SH-SY5Y (cell line): ENCODE measurements at regions not wholly inside any gene's neighbourhood (a gene's known extent, or its start where the extent isn't known, plus 50 kb on each side); places are given as distances from the start of the nearest gene placed in this dataset.

Source experiments
- GATA2 ChIP-seq: IDR thresholded peaks from 2 replicates; pipeline ENCODE4 v1.6.1; 2011; ENCODE audit warnings: mild to moderate bottlenecking, low read depth, low read length
- GATA3 ChIP-seq: IDR thresholded peaks from 2 replicates; pipeline ENCODE4 v1.6.1; 2011; ENCODE audit warnings: low read depth, mild to moderate bottlenecking, low read length, moderate library complexity

GRCh38 chrX:39331082-39331704, 529.9 kb downstream of the MID1IP1 start:
- TF ChIP-seq GATA2 = no peak
- TF ChIP-seq GATA3 = no peak

GRCh38 chrX:39333451-39333850, 532.2 kb downstream of the MID1IP1 start:
- TF ChIP-seq GATA2 (no peak), GATA3 (no peak)

- TF ChIP-seq GATA2 (no peak), GATA3 (no peak)
These were observed 534.4 kb downstream of the MID1IP1 start for GRCh38 chrX:39335513-39336235.

GRCh38 chrX:39336671-39337311, 535.5 kb downstream of the MID1IP1 start:
- TF ChIP-seq GATA3 (no peak), GATA2 (no peak)

GRCh38 chrX:39337451-39337850, 536.2 kb downstream of the MID1IP1 start:
- no peak for TF ChIP-seq GATA3

- TF ChIP-seq GATA3 (no peak), GATA2 (no peak)
These were observed 537.3 kb downstream of the MID1IP1 start for GRCh38 chrX:39338583-39338982.

GRCh38 chrX:39356119-39356807, 555.0 kb downstream of the MID1IP1 start:
- TF ChIP-seq GATA2 (no peak), GATA3 (no peak)

- TF ChIP-seq GATA2 = no peak
- no peak for TF ChIP-seq GATA3
These were observed 558.8 kb downstream of the MID1IP1 start for GRCh38 chrX:39360101-39360500.

GRCh38 chrX:39361736-39362135, 560.5 kb downstream of the MID1IP1 start:
- TF ChIP-seq GATA3 (no peak), GATA2 (no peak)

- TF ChIP-seq GATA2 (no peak), GATA3 (no peak)
These were observed 566.2 kb downstream of the MID1IP1 start for GRCh38 chrX:39367416-39367815.

- TF ChIP-seq GATA3 = no peak
- TF ChIP-seq GATA2 = no peak
These were observed 570.9 kb downstream of the MID1IP1 start for GRCh38 chrX:39372115-39372514.

GRCh38 chrX:39377157-39377556, 575.9 kb downstream of the MID1IP1 start:
- no peak for TF ChIP-seq GATA3
- TF ChIP-seq GATA2 = no peak

- no peak for TF ChIP-seq GATA2
- TF ChIP-seq GATA3 = no peak
These were observed 576.5 kb downstream of the MID1IP1 start for GRCh38 chrX:39377773-39378172.

GRCh38 chrX:39381422-39381821, 580.2 kb downstream of the MID1IP1 start:
- TF ChIP-seq GATA2 (no peak), GATA3 (no peak)
